GM18511 (cell line): ENCODE measurements at regions not wholly inside any gene's neighbourhood (a gene's known extent, or its start where the extent isn't known, plus 50 kb on each side); places are given as distances from the start of the nearest gene placed in this dataset.

ENCODE experiments used
- ATAC-seq: cut with Tn5 transposase; IDR thresholded peaks from one replicate; pipeline ENCODE4 v1.9.1; 2021; ENCODE audit warnings: mild to moderate bottlenecking, moderate library complexity; ENCODE audit not compliant: unreplicated experiment

DNA sequence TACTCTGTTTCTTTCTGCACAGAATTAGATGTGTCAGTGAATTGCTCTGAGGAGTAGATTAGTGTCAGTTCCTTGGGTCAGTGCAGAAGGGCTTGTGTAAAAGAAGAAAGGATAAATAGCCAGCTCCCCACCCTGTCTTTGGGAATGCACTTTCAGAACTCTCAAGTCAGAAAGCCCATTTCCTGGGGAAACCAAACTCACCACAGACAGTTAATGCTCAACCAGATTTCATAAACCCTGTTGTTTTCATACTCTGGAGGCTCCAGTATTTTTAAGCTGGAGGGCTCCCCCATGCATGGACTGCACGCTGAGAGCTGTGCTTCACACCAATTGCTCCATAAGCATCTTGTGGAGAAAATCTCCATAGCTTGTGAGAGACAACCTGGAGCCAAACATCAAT is 449.7 kb downstream of the CDH26 start:
- no peak for ATAC-seq

DNA sequence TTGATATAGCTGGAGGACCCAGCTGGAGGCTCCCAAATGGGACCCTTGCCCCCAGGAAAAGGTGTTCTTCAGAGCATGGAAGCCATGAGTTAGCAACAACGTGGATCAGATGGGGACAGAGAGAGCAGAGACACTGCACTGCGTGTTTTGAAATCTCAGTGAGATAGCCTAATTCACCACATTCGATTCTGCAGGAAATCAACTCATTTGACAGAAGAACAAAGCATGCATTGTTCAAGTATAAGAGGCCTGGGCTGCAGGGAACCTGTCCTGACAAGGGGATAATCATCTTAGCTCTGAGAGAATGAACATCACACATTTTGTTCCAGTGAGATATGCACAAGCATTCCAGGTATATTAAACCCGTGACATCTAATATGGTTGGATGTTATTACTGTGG is 450.2 kb downstream of the CDH26 start:
- ATAC-seq: no peak

DNA sequence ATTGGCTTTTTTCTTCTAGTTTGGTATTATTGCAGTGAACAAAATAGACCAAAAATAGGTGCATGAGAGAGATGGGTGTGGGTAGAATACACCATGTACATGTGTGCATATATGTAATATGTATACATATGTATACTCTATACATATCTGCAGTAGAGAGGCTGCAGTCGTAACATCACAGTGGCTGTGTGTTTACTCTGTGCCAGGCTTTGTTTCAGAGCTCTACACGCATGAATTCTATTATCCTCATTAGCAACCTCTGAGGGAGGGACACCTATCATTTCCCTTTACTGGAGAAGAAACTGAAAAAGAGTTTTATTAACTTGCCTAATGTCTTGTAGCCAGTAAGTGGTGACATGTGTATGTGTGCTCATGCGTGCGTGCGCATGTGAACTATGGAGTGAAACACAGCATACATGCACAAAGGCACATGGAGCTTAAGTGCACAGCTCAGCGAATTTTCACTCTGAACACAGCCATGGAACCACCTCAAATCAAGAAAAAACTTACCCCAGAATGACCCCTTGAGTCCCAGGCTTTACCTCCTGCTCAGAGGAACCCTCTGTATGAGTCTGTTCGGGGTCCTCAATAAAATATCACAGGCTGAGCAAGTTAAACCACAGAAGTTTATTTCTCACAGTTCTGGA is 452.5 kb downstream of the CDH26 start:
- no peak for ATAC-seq

DNA sequence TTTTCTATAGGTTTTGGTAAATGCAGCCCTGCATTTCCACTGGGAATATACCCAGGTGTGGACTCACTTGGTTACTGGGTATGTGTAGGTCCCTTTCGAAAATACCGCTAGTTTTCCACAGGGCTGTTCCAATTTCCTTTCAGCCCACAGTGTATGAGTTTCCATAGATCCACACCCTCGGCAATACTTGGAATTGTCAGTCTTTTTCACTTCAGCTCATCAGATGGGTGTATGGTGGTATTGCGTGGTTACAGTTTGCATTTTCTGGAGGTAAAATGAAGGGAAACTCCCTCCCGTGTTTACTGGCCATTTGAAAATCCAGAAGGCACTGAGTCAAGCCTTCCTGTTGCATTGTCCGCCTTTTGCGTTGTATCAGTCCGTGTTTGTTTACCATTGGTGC is 453.6 kb downstream of the CDH26 start:
- no peak for ATAC-seq

DNA sequence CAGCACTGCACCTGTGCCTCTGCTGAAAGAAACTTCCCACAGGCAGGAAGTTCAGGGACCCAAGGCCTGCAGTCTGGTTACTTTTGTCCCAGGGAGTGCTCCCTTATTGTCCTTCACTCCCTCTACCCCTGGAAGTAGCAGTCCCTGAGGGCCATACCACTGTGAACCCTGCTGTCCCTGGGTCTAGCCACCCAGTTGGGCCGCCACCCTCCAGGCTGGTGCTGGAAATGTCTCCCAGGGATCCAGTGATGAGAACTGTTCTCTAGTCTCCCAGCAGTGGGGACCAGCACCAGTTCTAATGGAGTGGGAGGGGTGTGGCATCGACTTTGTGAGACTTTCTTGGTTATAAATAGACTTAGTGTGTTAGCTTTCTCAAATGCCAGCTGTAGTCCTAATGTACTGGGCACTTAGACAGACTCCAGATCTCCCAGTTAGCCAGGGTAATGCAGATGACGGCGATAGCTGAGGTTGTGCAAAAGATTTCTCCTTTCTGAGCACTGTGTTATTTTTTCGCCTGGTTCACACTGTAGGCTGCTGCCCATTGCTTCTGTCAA is 462.5 kb downstream of the CDH26 start:
- ATAC-seq: no peak

DNA sequence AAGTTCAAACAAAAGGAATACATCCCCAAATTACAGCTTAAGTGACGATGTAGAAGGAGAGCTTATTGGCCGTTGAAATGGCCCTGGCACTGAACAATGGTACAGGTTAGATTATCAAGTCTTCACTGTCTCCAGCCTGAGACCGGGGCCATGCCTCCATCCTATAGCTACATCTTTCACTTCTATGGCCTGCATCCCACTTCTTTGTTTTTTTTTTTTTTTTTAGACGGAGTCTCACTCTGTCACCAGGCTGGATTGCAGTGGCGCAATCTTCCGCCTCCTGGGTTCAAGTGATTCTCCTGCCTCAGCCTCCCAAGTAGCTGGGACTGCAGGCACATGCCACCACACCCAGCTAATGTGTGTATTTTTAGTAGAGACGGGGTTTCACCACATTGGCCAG is 464.6 kb downstream of the CDH26 start:
- no peak for ATAC-seq

DNA sequence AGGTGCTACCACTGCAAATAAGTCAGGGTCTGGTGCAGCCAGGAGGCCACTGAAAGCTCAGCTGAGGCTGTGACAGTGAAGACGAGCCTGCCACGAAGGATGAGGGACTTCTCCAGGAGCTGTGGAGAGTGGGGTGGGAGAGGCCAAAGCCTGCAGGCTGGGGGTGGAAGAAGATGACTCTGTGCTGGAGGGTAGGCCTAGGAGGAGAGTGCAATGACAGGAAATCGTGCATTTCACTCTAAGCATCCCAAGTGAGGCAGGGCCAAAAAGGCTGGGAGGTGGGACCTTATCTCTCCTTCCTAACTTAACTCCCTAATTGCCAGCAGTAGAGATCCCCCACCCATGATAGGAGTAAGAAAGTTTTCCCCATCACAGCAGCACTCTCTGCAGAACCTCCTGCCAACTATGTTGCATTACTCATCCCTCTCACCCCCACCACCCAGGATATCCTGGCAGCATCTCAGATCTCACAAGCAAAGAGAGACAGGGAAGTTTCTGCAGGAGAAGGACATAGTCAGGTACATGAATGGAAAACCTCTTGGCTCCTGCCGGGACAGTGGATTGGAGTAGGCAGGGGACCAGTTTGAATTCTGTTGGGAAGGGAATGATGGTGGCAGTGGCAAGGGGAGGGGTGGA is 466.2 kb downstream of the CDH26 start:
- no peak for ATAC-seq

DNA sequence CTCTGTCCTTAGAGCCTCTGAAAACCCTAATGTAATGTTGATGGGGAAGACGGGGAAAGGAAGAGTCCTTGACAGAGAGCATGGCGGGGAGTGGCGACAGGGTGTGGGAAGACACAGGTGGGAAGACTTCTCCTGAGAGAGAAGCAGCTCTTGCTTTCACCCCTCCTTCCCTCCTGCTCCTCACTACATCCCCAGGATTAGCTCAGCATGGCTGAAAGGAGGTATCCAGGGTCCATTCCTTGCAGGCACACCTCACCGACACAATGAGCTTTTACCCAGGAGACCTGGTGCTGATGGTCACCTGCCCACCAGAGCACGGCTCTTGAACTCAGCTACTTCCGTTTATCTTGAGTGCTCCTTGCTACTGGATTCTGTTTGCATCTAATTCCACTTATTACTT is 469.3 kb downstream of the CDH26 start:
- ATAC-seq: no peak

DNA sequence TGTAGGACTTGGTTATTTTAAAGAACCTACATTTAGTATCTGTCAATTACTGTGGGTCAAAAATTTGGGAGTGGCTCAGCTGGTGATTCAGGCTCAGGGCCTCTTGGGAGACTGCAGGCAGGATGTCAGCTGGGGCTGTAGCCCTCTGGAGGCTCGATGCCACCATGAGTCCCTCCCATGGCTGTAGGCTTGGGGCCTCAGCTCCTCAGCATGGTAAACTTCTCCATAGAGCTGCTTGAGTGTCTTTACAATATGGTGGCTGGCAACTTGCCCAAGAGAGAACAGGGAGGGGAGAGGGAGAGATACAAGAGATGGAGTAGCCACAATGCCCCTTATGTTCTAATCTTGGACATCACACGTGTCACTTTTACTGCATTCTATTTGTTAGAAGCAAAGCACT is 470.4 kb downstream of the CDH26 start:
- no peak for ATAC-seq

DNA sequence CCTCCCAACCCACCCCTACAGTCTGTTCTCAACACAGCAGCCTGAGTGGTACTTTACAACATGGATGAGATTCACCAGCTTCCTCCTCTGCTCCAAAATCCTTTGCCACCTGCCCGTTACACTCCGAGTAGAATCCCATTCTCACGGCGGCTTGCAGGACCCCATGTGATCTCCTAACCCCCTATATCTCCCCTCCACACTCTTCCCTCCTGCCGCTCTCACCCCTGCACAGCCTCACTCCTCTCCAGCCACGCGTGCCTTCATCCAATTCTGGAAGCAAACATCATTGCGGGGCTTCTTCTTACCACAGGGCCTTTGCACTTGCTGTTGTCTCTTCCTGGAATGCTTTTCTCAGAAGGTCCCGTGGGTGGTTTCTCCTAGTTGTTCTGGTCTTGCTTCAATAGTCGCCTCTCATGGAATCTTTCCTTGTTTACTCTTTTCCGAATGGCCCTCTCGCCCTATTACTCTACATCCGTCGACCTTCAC is 472.3 kb downstream of the CDH26 start:
- no peak for ATAC-seq

DNA sequence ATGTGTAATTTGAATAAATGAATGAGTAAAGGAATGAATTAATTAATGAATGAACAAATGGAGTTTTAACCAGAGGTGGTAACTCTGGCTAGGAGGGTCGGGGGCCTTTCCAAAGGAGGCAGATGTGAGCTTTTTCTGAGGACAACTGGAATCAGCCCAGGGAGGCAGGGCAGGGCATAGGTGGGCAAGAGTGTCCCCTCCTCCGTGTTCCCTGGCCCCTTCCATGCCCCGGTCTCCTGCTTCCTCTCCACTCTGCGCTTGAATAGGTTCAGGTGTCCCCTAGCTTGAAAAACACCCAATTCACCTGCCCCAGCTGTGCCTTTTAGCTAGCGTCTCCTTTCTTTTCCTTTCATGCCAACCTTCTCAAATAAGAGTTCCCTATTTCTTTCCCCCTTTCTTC is 473.1 kb downstream of the CDH26 start:
- no peak for ATAC-seq

DNA sequence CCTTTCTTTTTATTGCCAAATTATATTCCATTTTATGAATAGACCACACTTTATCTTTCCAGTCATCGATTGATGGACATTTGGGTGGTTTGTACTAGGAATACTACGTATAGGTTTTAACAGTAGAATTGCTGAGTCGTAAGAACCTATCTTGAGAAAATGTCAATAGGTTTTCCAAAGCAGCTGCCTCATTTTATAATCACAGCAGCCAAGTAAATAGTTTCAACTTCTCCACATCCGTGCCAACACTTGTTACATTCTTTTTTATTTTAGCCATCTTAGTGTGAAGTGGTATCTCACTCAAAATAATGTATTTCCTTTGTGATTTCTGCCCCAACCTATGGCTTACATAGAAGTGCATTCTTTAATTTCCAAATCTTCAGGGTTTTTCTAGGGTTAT is 479.2 kb downstream of the CDH26 start:
- ATAC-seq: no peak

DNA sequence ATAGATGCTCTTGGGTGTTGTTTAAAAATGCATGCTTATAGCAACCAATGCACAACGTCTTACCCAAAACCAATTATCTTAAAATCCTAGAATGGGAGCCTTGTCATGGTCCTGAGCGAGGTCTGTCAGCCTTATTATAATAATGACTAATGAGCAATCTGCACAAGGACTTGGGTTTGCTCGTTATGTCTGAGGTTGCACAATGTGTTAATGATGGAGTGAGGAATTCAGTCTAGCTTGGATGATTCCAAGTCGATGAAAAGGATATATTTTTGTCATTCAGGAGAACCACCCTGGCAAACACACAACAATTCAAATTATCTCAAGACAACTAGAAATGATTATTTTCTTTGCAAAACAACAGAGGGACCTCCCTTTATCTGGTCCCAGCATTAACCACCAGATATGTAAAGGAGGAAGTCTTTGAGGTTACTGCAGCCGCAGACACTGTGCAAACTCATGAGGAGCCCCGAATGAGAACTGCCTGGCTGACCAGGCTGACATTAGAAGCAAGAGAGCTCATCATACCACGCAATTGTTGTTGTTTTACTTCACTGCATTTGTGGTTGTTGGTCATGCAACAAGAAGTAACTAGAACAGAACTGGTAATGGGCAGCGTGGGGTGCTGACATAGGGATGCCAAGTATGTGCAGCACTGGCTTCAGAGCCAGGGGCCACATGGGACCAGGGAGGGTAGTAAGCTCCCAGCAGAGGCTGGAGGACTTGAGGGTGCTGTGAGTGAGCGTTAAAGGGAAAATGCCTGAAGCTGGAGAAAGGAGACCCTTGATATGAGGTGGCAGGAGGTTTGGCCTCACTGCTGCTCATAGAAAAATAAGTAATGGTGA is 488.3 kb downstream of the CDH26 start:
- no peak for ATAC-seq

DNA sequence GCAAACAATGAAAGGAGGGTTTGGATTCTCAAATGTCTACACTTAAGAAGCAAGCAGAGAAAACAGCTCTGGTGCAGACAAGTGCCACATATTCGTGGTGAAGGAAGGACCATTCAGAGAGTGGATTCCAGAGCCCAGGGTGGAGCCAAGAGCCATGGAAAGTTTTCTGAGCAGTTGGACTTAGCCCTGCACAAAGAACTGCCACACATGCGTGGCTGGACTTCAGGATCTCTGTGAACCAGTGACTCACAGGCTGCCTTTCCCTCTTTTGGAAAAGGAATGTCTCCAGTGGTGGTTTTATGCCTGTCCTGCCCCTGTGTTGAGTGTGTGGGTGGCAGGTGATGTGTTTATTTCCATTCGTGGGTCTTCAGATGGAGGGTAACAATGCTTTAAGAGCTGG is 489.5 kb downstream of the CDH26 start:
- ATAC-seq: no peak

DNA sequence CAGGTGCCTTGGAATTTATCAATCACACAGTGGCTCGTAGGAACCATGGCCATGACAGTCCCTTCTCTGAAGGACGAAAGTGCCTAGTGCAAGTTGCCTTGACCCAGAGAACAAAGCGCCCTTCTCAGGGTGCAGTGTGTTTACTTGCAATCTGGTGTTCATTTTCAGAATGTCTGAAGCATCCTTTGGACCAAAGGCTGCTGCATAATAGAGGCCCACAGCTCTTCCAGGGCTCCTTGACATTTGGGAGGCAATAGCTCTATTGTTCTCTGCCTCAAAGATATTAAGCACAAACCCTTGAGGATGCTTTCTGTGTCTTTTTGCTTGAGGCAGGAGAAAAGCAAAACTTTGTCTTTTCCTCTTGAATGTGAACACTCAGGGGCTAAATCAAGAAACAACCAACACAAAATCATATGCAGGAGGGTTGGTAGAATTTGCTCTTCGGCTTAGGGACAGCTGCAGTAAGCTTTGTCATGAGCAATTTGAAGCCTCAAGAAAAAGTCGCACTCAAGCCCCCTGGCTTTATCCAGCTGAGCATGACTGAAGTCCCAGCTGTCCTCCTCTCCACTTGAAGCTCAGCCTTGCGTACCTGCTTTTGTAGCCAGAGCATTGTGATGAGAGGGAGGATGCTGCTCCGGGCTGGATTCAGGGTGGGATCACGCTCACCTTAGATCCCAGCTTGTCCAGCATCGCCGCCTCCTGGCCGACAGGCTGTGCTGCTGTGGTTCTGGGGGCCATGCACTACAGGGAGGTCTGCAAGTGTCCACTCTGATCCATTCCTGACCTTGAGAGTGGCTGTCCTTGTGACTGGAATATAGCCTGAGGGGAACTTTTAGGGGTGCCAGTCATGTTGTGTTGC is 495.4 kb downstream of the CDH26 start:
- ATAC-seq: no peak

DNA sequence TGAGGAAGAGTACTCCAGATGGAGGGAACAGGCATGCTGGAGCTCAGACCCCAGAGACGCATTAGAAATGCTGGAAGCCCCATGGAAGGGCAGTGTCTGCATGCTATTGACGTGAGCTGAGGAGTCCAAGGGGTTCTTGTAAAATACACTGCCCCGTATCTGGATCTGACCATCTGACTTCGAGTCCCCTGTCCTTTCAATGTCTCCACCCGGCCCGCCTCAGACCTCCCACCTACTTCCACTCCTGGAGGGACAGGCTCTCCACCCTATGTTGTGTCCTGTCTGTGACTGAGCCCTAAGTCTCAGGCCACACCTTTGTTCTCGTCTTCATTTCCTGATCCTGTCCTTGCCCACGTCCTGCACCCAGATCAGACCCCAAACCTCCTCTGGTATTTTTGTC is 496.3 kb downstream of the CDH26 start:
- no peak for ATAC-seq

DNA sequence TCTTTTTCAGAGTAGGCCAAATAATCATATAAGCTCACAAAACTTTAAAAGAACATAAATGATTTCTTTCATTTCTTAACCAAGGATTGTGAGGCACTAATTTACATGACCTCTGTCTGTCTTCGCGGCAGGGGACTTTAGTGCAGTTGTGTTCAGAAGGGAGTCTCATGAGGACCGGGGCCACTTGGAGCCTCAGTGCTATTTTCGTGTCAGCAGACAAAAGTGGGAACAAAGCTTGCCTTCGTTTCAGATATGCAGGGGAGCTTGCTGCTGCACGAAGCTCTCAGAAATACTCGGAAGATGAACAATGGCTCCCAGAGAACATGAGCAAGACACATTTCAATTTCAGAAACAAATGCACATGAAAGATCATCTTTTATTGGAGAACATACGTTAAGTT is 497.0 kb downstream of the CDH26 start:
- no peak for ATAC-seq

DNA sequence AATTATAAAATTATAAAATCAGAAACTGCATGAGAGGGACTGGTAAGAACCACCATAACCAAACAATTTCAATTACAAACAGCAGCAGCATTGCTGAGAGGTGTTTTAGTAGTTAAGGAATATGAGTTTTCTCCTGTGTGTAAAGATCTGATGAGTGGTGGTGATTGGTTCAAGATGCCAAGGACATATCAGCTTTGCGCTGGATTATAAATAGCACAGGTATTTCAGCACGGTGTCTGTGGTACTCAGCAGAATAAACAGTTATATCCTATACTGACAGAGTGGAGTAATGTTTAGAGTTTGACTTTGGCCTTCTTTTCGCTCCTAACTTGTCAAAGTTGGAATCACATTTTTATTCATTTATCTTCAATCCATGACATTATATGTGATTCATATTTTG is 501.0 kb downstream of the CDH26 start:
- no peak for ATAC-seq

DNA sequence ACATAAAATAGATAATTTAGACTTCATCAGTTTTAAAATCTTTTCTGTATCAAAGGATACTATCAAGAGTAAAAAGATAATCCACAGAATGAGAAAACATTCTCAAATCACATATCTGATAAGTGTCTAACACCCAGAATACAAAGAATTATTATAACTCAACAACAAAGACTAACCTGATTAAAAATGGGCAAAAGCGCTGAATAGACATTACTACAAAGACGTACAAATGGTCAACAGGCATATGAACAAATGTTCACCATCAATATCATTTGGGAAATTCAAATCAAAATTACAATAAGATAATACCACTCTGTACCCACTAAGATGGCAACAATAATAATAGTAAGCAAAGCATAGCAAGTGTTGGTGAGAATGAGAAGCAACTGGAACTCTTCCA is 503.8 kb downstream of the CDH26 start:
- ATAC-seq: no peak

DNA sequence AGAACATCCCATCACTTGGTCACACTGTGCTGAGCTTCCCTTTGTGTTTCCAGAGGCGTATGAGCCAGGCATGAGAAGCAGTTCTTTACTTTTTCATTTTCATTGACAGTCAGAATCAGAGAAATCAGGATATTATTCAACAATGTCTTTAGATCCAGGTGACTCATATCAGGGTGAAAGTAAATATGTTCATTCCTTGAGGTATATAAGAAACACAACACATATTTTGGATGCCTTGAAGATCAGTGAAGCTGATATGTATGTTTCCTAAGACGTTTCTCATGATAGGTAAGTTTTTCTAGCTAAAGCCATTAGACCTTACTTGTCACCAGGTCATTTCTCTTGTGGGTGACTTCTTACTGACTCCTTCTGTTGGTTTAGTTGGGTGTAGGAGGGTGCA is 505.6 kb downstream of the CDH26 start:
- no peak for ATAC-seq

DNA sequence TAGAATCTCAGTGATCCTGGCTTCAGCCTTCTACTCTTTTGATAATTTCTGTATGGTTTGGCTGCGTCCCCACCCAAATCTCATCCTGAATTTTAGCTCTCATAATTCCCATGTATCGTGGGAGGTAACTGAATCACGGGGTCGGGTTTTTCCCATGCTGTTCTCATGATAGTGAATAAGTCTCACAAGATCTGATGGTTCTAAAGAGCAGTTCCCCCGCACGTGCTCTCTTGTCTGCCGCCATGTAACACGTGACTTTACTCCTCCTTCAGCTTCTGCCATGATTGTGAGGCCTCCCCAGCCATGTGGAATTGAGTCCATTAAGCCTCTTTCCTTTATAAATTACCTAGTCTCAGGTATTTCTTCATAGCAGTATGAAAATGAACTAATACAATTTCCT is 507.2 kb downstream of the CDH26 start:
- ATAC-seq: no peak
